GM21526 (cell line): ENCODE measurements at regions not wholly inside any gene's neighbourhood (a gene's known extent, or its start where the extent isn't known, plus 50 kb on each side); places are given as distances from the start of the nearest gene placed in this dataset.
"Not testable (repeated sequence)": the region's sequence is repeated elsewhere in the genome, so short reads cannot be mapped to it uniquely, and the experiment has no call there.

ENCODE experiments used
- ATAC-seq: cut with Tn5 transposase; IDR thresholded peaks from one replicate; pipeline ENCODE4 v1.9.1; 2021; ENCODE audit warnings: moderate library complexity; ENCODE audit not compliant: unreplicated experiment, low FRiP score

DNA sequence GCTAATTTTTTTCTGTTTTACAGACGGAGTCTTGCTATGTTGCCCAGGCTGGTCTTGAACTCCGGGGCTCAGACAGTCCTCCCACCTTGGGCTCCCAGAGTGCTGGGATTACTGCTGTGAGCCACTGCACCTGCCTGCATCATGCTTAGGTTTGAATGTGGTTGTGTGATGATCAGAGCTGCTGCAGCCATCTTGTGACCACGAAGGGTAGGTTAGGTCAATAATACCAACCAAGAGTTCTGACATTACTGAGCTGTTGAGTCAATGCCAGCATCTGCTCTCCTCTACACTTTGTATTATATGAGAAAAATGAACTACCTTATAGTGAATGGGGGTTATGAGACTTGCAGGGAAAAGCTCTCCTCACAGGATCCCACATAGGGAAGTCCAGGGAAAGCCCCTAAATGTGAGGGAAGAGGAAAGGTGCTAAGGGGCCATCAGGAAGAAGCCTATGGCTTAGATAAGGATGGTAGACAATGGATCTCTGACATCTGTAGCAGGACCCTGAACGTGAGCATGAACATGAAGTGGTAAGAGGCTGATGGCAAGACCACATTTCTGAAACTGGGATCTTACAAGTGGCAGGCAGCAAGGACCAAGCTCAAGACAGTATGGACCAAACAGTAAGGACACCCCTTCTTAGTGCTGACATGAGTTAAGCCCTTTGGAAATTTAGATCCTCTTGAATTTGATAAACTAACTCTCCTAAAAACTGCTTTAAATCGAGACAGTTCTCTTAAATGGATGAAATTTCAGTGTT is 75.7 kb upstream of the ZNF169 start:
- no peak for ATAC-seq

DNA sequence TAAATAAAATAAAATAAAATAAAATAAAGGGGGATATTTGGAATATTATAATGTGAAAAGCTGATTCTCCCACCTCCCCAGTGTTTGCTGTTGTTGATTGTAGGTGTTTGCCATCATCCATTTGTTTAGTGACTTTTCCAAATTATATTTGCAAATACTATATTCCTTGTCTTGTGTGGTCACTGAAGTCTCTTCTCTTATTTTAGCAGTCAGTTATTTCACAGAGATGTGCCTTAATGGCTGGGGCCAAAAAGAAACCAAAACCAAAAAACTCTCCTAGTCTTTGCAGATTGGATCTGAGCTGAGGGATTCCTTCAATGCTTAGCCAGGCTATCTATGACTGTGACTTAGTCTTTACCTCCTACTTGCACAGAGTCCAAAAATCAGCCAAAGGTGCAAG is 70.9 kb upstream of the ZNF169 start:
- no peak for ATAC-seq

DNA sequence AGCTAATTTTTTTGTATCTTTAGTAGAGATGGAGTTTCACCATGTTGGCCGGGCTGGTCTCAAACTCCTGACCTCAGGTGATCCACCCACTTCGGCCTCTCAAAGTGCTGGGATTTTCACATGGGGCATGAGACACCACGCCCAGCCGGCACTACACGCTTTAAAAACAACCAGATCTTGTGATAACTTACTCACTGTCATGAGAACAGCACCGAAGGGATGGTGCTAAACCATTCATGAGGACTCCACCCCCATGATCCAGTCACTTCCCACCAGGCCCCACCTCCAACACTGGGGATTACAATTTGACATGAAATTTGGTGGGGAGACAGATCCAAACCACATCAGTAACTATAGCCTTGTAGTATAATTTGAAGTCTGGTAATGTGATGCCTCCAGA is 67.4 kb upstream of the ZNF169 start:
- not testable (repeated sequence) for ATAC-seq

GRCh38 chr9:94198414-94198813 is 60.7 kb upstream of the ZNF169 start:
- ATAC-seq, result no peak

DNA sequence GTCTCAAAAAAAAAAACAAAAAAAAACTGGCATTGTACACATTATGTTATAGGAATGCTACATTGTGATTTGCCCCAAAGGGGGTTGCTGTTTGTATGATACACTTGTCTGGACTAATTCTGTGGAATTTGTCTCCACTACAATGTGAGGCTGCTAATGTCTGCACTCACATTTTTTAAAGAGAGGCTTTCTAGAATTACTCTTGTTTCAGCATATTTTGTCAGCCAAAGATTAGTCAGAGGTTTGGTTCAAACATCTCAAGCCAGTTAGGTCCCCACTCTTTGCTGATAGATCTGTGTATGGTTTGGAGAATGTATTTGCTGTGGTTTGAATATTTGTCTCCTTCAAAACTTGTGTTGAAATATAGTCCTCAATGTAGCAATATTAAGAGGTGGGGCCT is 59.3 kb upstream of the ZNF169 start:
- ATAC-seq, result no peak

DNA sequence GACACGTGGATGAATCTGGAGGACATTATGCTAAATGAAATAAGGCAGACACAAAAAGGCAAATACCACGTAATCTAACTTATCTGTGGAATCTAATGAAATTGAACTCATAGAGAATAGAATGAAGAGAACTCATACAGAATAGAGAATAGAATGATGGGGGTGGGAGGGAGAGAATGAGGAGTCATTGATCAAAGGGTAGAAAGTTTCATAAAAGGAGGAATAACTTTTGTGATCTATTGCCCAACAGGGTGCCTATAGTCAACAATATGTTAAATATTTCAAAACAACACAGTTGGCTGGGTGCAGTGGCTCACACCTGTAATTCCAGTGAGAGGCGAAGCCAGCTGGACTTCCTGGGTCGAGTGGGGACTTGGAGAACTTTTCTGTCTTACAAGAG is 54.9 kb upstream of the ZNF169 start:
- no peak for ATAC-seq

DNA sequence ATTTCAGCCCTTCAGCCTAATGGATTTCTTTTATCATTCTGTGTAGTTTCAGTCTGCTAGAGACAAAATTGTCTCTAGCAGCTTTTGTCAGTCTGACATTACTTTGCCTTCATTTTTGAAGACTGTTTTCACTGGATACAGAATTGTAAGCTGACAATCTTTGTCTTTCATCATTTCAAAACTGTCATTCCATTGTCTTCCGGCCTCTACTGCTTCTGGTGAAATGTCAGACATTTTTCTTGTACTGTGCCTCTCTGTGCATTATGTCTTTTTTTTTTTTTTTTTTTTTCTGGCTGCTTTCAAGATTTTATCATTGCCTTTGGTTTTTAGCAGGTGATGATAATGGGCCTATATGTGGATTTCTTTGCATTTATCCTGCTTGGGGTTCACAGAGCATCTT is 51.3 kb upstream of the ZNF169 start:
- ATAC-seq, result no peak
